Tibial artery (tissue), 4 donors: ENCODE measurements at regions not wholly inside any gene's neighbourhood (a gene's known extent, or its start where the extent isn't known, plus 50 kb on each side); places are given as distances from the start of the nearest gene placed in this dataset.

Experiments used
- DNase-seq, 2 donors: peaks; one replicate each; pipeline ENCODE4 v3.0.0-alpha.2; 2019
- H3K27ac ChIP-seq, 2 donors: fragments of 200-600 bp; sonication (generic) in 1 of 2; 1 replicate in 1 of 2; 2 replicates in 1 of 2; pipeline ENCODE4 v1.5.1; 2018 to 2019; ENCODE audit warnings: mild to moderate bottlenecking in 1 of 2
- H3K27me3 ChIP-seq, 2 donors: fragments of 200-600 bp; sonication (generic) in 1 of 2; one replicate each; pipeline versions ENCODE4 v1.5.1 to v1.6.0; 2016 to 2019
- H3K36me3 ChIP-seq, 3 donors: fragments of 200-600 bp; sonication (generic) in 2 of 3; one replicate each; pipeline ENCODE4 v1.5.1; 2016 to 2019; ENCODE audit warnings: mild to moderate bottlenecking in 2 of 3
- H3K4me1 ChIP-seq, 4 donors: fragments of 200-600 bp; sonication (generic) in 2 of 4; 1 replicate in 3 of 4; 2 replicates in 1 of 4; pipeline ENCODE4 v1.5.1; 2016 to 2019
- H3K4me3 ChIP-seq, 2 donors: fragments of 200-600 bp; sonication (generic) in 1 of 2; 1 replicate in 1 of 2; 2 replicates in 1 of 2; pipeline ENCODE4 v1.5.1; 2018 to 2019; ENCODE audit warnings: mild to moderate bottlenecking in 2 of 2
- H3K9me3 ChIP-seq, 3 donors: fragments of 200-600 bp; sonication (generic) in 1 of 3; one replicate each; pipeline ENCODE4 v1.5.1; 2016 to 2019
- CTCF ChIP-seq, 2 experiments: fragments of 200-600 bp in 1 of 2; fragments of 450-650 bp in 1 of 2; IDR thresholded peaks; one replicate each; pipeline ENCODE4 v1.5.1; 2017 to 2019; ENCODE audit warnings: antibody characterized with exemption in 2 of 2, mild to moderate bottlenecking in 1 of 2, moderate library complexity in 1 of 2
- intact Hi-C: fragments of 100-400 bp; cut with DNase I; formaldehyde crosslinking; loops from one replicate; pipeline ENCODE4 v1.15.0; 2023; ENCODE audit warnings: low total_unique reads

GRCh38 chr19:13576726-13577125 lies 70.4 kb upstream of the CACNA1A start:
- Histone ChIP-seq H3K27me3 (peaks cover 0 to 22% of the 10 kb centered on the region in 2 donors), H3K4me3 (no peak overlapping the region), H3K27ac (no peak overlapping the region), H3K9me3 (peaks cover 8 to 28% (median 16%) of the 10 kb centered on the region in 3 donors), H3K4me1 (no peaks in the 10 kb centered on the region), H3K36me3 (no peaks in the 10 kb centered on the region)
- intact Hi-C loops = no loop called here
- TF ChIP-seq CTCF (IDR thresholded peaks at IDR 0.05) = no peak
- DNase-seq = no peak

DNA sequence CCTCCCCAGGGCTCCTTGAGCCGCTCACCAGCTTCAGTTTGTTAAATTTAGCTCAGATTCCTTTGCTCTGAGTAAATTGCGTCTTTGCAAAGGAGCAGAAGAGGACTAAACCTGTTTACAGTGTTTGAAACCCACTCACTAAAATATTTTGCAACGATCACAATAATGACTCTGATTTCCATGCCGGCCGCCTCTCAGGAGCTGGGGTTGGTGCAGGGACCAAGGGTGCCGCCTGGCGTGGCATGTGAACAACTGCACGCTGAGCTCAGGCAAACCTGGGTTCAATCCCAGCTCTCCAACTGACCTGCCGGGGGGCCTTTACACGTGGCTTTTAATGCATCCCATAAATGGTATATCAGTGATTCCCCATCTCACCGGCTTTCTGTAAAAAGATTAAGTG lies 68.7 kb upstream of the CACNA1A start:
- DNase-seq = no peak
- intact Hi-C loops = no loop called here
- Histone ChIP-seq H3K27me3 (peaks cover 0 to 26% of the 10 kb centered on the region in 2 donors), H3K9me3 (peaks cover 8 to 28% (median 16%) of the 10 kb centered on the region in 3 donors), H3K4me1 (no peaks in the 10 kb centered on the region), H3K27ac (no peak overlapping the region), H3K36me3 (no peaks in the 10 kb centered on the region), H3K4me3 (no peak overlapping the region)
- TF ChIP-seq CTCF (IDR thresholded peaks at IDR 0.05) = no peak

DNA sequence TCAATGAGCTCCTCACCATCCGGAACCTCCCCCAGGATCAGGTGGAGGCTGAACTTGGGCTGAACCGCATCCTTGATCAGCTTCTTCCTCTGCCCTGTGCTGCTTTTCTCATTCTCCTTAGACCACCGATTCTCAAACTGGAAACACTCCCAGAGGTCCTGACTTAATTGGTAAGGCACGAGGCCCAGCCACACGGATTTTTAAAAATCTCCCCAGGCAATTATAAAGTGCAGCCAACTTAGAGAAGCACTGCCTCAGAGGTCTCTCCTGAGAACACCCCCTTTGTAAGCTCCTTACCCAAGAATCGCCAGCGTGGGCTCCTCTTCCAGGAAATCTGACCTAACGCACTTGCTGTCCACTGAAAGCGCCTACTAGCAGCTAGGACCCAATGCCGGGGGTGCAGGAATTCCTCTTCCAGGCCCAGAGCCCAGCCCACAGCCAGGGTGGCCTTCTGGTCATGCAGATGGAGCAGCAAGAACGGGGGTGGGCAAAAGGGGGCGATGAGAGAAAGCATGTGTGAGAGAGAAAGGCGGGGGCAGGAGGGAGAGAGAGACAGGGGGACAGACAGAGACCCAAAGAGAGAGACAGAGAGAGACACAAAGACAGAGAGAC lies 66.9 kb upstream of the CACNA1A start:
- intact Hi-C loops = no loop called here
- no peak for DNase-seq
- Histone ChIP-seq H3K4me3 (no peak overlapping the region), H3K27me3 (peaks cover 0 to 26% of the 10 kb centered on the region in 2 donors), H3K9me3 (peaks cover 8 to 17% (median 16%) of the 10 kb centered on the region in 3 donors), H3K36me3 (no peaks in the 10 kb centered on the region), H3K4me1 (no peaks in the 10 kb centered on the region), H3K27ac (no peak overlapping the region)
- no peak for TF ChIP-seq CTCF (IDR thresholded peaks at IDR 0.05)

DNA sequence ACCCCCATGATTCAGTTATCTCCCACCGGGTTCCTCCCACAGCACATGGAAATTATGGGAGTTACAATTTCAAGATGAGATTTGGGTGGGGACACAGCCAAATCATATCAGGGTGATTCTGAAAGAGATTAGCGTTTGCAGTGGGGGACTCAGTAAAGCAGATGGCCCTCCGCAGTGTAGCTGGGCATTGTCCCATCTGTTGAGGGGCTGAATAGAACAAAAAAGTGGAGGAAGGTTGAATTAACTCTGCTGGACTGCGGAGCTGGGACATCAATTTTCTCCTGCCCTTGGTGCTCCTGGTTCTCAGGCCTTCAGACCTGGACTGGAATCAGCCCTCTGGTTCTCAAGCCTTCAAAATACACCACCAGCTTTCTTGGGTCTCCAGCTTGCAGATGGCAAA lies 55.2 kb upstream of the CACNA1A start:
- no peak for TF ChIP-seq CTCF (IDR thresholded peaks at IDR 0.05)
- no peak overlapping the region for H3K4me3 ChIP-seq

DNA sequence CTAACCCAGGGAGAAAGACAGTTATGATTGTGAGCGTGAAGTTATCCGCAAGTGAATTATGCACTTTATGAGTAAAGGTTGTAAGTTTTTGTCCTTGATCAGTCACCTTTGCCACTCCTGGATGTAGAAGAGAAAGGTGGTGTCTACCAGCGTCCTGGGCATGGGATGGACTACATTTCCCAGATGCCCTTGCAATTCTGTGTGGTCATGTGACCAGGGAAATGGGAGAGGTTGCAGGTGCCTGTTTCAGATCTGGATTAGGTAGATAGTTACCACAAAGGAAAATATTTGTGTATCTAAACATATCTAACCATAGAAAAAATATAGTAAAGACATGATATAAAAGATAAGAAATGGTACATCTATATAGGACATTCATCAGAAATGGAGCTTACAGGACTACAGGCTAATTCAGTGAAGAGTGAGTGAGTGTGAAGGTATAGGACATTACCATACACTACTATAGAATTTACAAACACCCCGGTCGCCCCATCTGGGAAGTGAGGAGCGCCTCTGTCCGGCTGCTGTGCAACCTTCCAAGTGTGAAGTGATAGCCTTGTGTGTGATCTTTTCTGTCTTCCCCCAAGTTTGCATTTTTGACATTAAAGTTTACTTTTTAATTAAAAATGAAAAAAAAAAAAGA lies 51.6 kb upstream of the CACNA1A start:
- Histone ChIP-seq H3K27me3 (peaks cover 0 to 29% of the 10 kb centered on the region in 2 donors), H3K36me3 (no peaks in the 10 kb centered on the region), H3K9me3 (no peaks in the 10 kb centered on the region), H3K27ac (no peak overlapping the region), H3K4me3 (no peak overlapping the region), H3K4me1 (no peaks in the 10 kb centered on the region)
- TF ChIP-seq CTCF (IDR thresholded peaks at IDR 0.05) = no peak
- DNase-seq = no peak
- intact Hi-C loops = no loop called here

More for the DNA sequence above, 55.2 kb upstream of the CACNA1A start:
- H3K27ac ChIP-seq = no peak overlapping the region
- intact Hi-C loops = no loop called here
- H3K27me3 ChIP-seq = peaks cover 0 to 19% of the 10 kb centered on the region in 2 donors
- no peaks in the 10 kb centered on the region for H3K36me3 ChIP-seq
- no peaks in the 10 kb centered on the region for H3K9me3 ChIP-seq
- no peak for DNase-seq
- no peaks in the 10 kb centered on the region for H3K4me1 ChIP-seq
